Naive thymus-derived CD4-positive, alpha-beta T cell (primary cell): ENCODE measurements at regions not wholly inside any gene's neighbourhood (a gene's known extent, or its start where the extent isn't known, plus 50 kb on each side); places are given as distances from the start of the nearest gene placed in this dataset.

Experiments used
- ATAC-seq: fragments of 150-1000 bp; cut with Tn5 transposase; 2 replicates; pipeline ENCODE4 v1.10.0; 2021; ENCODE audit warnings: mild to moderate bottlenecking, moderate library complexity
- CTCF ChIA-PET: fragments of 350-600 bp; sonication (Branson Sonifier 250); formaldehyde crosslinking; loops from one replicate; lab custom pipeline; 2021; ENCODE audit warnings: antibody characterized with exemption; lab: Charles Lee
- POLR2A ChIA-PET: fragments of 350-600 bp; sonication (Branson Sonifier 250); formaldehyde crosslinking; loops from one replicate; lab custom pipeline; 2021; ENCODE audit warnings: antibody characterized with exemption, inconsistent platforms; lab: Charles Lee
- DNase-seq, 9 donors: peaks; one replicate each; pipeline versions ENCODE4 v3.0.0 to v3.0.0-alpha.2; 2020 to 2022; ENCODE audit warnings: mixed read lengths in 1 of 9
- H3K27ac ChIP-seq: one replicate; pipeline ENCODE4 v1.7.0; 2013; ENCODE audit warnings: mild to moderate bottlenecking, low read depth, low read length, moderate library complexity
- H3K27me3 ChIP-seq, 2 donors: one replicate each; pipeline ENCODE4 v1.7.0; 2013; ENCODE audit warnings: low read length in 2 of 2, mild to moderate bottlenecking in 2 of 2, moderate library complexity in 2 of 2; ENCODE audit not compliant: control insufficient read depth in 2 of 2, insufficient read depth in 2 of 2
- H3K36me3 ChIP-seq, 3 experiments: 1 replicate in 2 of 3; 2 replicates in 1 of 3; pipeline ENCODE4 v1.7.0; 2013; ENCODE audit warnings: low read length in 3 of 3, mild to moderate bottlenecking in 3 of 3, moderate library complexity in 1 of 3; ENCODE audit not compliant: insufficient read depth in 3 of 3, control insufficient read depth in 2 of 3
- H3K4me1 ChIP-seq, 2 donors: one replicate each; pipeline ENCODE4 v1.7.0; 2013; ENCODE audit warnings: low read length in 2 of 2, mild to moderate bottlenecking in 2 of 2, moderate library complexity in 1 of 2; ENCODE audit not compliant: control insufficient read depth in 2 of 2, insufficient read depth in 2 of 2
- H3K4me3 ChIP-seq: 2 replicates; pipeline ENCODE4 v1.7.0; 2013; ENCODE audit warnings: mild to moderate bottlenecking, low read length
- H3K9me3 ChIP-seq, 3 experiments: 1 replicate in 2 of 3; 2 replicates in 1 of 3; pipeline ENCODE4 v1.7.0; 2013; ENCODE audit warnings: low read length in 3 of 3; ENCODE audit not compliant: control insufficient read depth in 2 of 3
- H3K27ac Mint-ChIP-seq, 9 donors: one replicate each; pipeline ENCODE4 v1.8.0; 2020 to 2022; ENCODE audit warnings: mixed read lengths in 9 of 9, mild to moderate bottlenecking in 8 of 9, moderate library complexity in 5 of 9, inconsistent platforms in 2 of 9
- H3K27me3 Mint-ChIP-seq, 5 donors: one replicate each; pipeline ENCODE4 v1.8.0; 2021 to 2022; ENCODE audit warnings: mixed read lengths in 5 of 5, mild to moderate bottlenecking in 1 of 5
- H3K36me3 Mint-ChIP-seq, 5 donors: one replicate each; pipeline ENCODE4 v1.8.0; 2020 to 2022; ENCODE audit warnings: mixed read lengths in 5 of 5, mild to moderate bottlenecking in 3 of 5, inconsistent platforms in 1 of 5
- H3K4me1 Mint-ChIP-seq, 7 donors: one replicate each; pipeline ENCODE4 v1.8.0; 2020 to 2022; ENCODE audit warnings: mixed read lengths in 7 of 7, mild to moderate bottlenecking in 3 of 7, inconsistent platforms in 1 of 7
- H3K4me3 Mint-ChIP-seq, 10 donors: one replicate each; pipeline ENCODE4 v1.8.0; 2020 to 2022; ENCODE audit warnings: mild to moderate bottlenecking in 10 of 10, mixed read lengths in 10 of 10, moderate library complexity in 6 of 10, inconsistent platforms in 2 of 10
- H3K9me3 Mint-ChIP-seq, 11 donors: one replicate each; pipeline ENCODE4 v1.8.0; 2020 to 2022; ENCODE audit warnings: mixed read lengths in 11 of 11, mild to moderate bottlenecking in 4 of 11, inconsistent platforms in 1 of 11, moderate library complexity in 1 of 11
- intact Hi-C, 2 donors: fragments of 100-400 bp; cut with micrococcal nuclease; formaldehyde crosslinking; loops; one replicate each; pipeline ENCODE4 v1.15.1; 2023

GRCh38 chr5:87936667-87937066 is 332.0 kb downstream of the TMEM161B start:
- Histone ChIP-seq H3K4me1 (no peaks in the 10 kb centered on the region), H3K27me3 (no peaks in the 10 kb centered on the region), H3K27ac (no peak overlapping the region), H3K4me3 (no peak overlapping the region), H3K36me3 (no peaks in the 10 kb centered on the region), H3K9me3 (no peaks in the 10 kb centered on the region)
- H3K27ac Mint-ChIP-seq, result no peak overlapping the region
- H3K4me1 Mint-ChIP-seq, result no peaks in the 10 kb centered on the region
- H3K9me3 Mint-ChIP-seq, result peaks cover 0 to 6% (median 0%) of the 10 kb centered on the region in 11 donors
- no peak for DNase-seq
- no peaks in the 10 kb centered on the region for H3K27me3 Mint-ChIP-seq
- ATAC-seq, result no peak
- H3K4me3 Mint-ChIP-seq, result no peak overlapping the region
- CTCF ChIA-PET, result no interaction called here
- intact Hi-C loops, result no loop called here
- no peaks in the 10 kb centered on the region for H3K36me3 Mint-ChIP-seq
- POLR2A ChIA-PET, result no interaction called here

- Histone ChIP-seq H3K27ac (no peak overlapping the region), H3K36me3 (no peaks in the 10 kb centered on the region), H3K27me3 (no peaks in the 10 kb centered on the region), H3K4me3 (no peak overlapping the region), H3K9me3 (no peaks in the 10 kb centered on the region), H3K4me1 (no peaks in the 10 kb centered on the region)
- intact Hi-C loops, result no loop called here
- no peak for ATAC-seq
- Mint-ChIP-seq H3K27ac (no peak overlapping the region), H3K4me1 (no peaks in the 10 kb centered on the region), H3K9me3 (peaks cover 0 to 9% (median 5%) of the 10 kb centered on the region in 11 donors), H3K36me3 (no peaks in the 10 kb centered on the region), H3K27me3 (peaks cover 0 to 8% (median 0%) of the 10 kb centered on the region in 5 donors), H3K4me3 (no peak overlapping the region)
- CTCF ChIA-PET, result no interaction called here
- no peak for DNase-seq
- POLR2A ChIA-PET, result no interaction called here
These were observed 344.2 kb downstream of the TMEM161B start for GRCh38 chr5:87924436-87924835.

- POLR2A ChIA-PET, result no interaction called here
- Mint-ChIP-seq H3K4me1 (no peaks in the 10 kb centered on the region), H3K27ac (no peak overlapping the region), H3K36me3 (peaks cover 0 to 4% (median 0%) of the 10 kb centered on the region in 5 donors), H3K9me3 (peaks cover 0 to 42% (median 5%) of the 10 kb centered on the region in 11 donors), H3K27me3 (no peaks in the 10 kb centered on the region), H3K4me3 (no peak overlapping the region)
- Histone ChIP-seq H3K4me3 (no peak overlapping the region), H3K36me3 (no peaks in the 10 kb centered on the region), H3K27me3 (no peaks in the 10 kb centered on the region), H3K9me3 (no peaks in the 10 kb centered on the region), H3K4me1 (no peaks in the 10 kb centered on the region), H3K27ac (no peak overlapping the region)
- intact Hi-C loops, result no loop called here
- ATAC-seq (no peak), DNase-seq (no peak)
- CTCF ChIA-PET, result no interaction called here
These were observed 352.3 kb downstream of the TMEM161B start for GRCh38 chr5:87916320-87916719.

- Histone ChIP-seq H3K4me3 (no peak overlapping the region), H3K27ac (no peak overlapping the region), H3K27me3 (no peaks in the 10 kb centered on the region), H3K4me1 (no peaks in the 10 kb centered on the region), H3K9me3 (no peaks in the 10 kb centered on the region), H3K36me3 (no peaks in the 10 kb centered on the region)
- ChIA-PET POLR2A (no interaction called here), CTCF (no interaction called here)
- H3K4me1 Mint-ChIP-seq, result no peaks in the 10 kb centered on the region
- intact Hi-C loops, result no loop called here
- peaks cover 0 to 4% (median 0%) of the 10 kb centered on the region in 5 donors for H3K36me3 Mint-ChIP-seq
- no peak for DNase-seq
- no peak overlapping the region for H3K4me3 Mint-ChIP-seq
- peaks cover 0 to 38% (median 5%) of the 10 kb centered on the region in 11 donors for H3K9me3 Mint-ChIP-seq
- ATAC-seq, result no peak
- no peaks in the 10 kb centered on the region for H3K27me3 Mint-ChIP-seq
- H3K27ac Mint-ChIP-seq, result no peak overlapping the region
These were observed 356.2 kb downstream of the TMEM161B start for GRCh38 chr5:87912419-87912818.

- H3K4me3 Mint-ChIP-seq, result no peak overlapping the region
- H3K9me3 Mint-ChIP-seq, result peaks cover 0 to 23% (median 2%) of the 10 kb centered on the region in 11 donors
- H3K4me1 Mint-ChIP-seq, result no peaks in the 10 kb centered on the region
- Histone ChIP-seq H3K9me3 (no peaks in the 10 kb centered on the region), H3K27ac (no peak overlapping the region), H3K4me1 (no peaks in the 10 kb centered on the region), H3K27me3 (no peaks in the 10 kb centered on the region), H3K36me3 (no peaks in the 10 kb centered on the region), H3K4me3 (no peak overlapping the region)
- no peak for ATAC-seq
- H3K27me3 Mint-ChIP-seq, result no peaks in the 10 kb centered on the region
- ChIA-PET POLR2A (no interaction called here), CTCF (no interaction called here)
- DNase-seq, result no peak
- no peak overlapping the region for H3K27ac Mint-ChIP-seq
- H3K36me3 Mint-ChIP-seq, result peaks cover 0 to 4% (median 0%) of the 10 kb centered on the region in 5 donors
- intact Hi-C loops, result no loop called here
These were observed 359.3 kb downstream of the TMEM161B start for GRCh38 chr5:87909382-87909781.

- intact Hi-C loops, result no loop called here
- no peak for ATAC-seq
- Mint-ChIP-seq H3K4me1 (no peaks in the 10 kb centered on the region), H3K36me3 (no peaks in the 10 kb centered on the region), H3K27me3 (no peaks in the 10 kb centered on the region), H3K27ac (no peak overlapping the region), H3K9me3 (peaks cover 0 to 6% (median 0%) of the 10 kb centered on the region in 11 donors), H3K4me3 (no peak overlapping the region)
- ChIA-PET CTCF (no interaction called here), POLR2A (no interaction called here)
- no peak overlapping the region for H3K27ac ChIP-seq
- no peaks in the 10 kb centered on the region for H3K27me3 ChIP-seq
- H3K36me3 ChIP-seq, result no peaks in the 10 kb centered on the region
- H3K4me1 ChIP-seq, result no peaks in the 10 kb centered on the region
- no peaks in the 10 kb centered on the region for H3K9me3 ChIP-seq
- no peak overlapping the region for H3K4me3 ChIP-seq
- no peak for DNase-seq
These were observed 361.7 kb downstream of the TMEM161B start for GRCh38 chr5:87906962-87907361.

- Histone ChIP-seq H3K4me3 (no peak overlapping the region), H3K4me1 (no peaks in the 10 kb centered on the region), H3K36me3 (no peaks in the 10 kb centered on the region), H3K27me3 (no peaks in the 10 kb centered on the region), H3K27ac (no peak overlapping the region), H3K9me3 (no peaks in the 10 kb centered on the region)
- Mint-ChIP-seq H3K36me3 (no peaks in the 10 kb centered on the region), H3K27me3 (peaks cover 0 to 7% (median 0%) of the 10 kb centered on the region in 5 donors), H3K27ac (no peak overlapping the region), H3K4me3 (no peak overlapping the region), H3K9me3 (peaks cover 0 to 7% (median 0%) of the 10 kb centered on the region in 11 donors), H3K4me1 (no peaks in the 10 kb centered on the region)
- no peak for DNase-seq
- ChIA-PET POLR2A (no interaction called here), CTCF (no interaction called here)
- intact Hi-C loops, result no loop called here
- no peak for ATAC-seq
These were observed 368.2 kb downstream of the TMEM161B start for GRCh38 chr5:87900419-87900818.
